Lower leg skin (tissue), 4 donors: ENCODE measurements at regions not wholly inside any gene's neighbourhood (a gene's known extent, or its start where the extent isn't known, plus 50 kb on each side); places are given as distances from the start of the nearest gene placed in this dataset.
"Not testable (repeated sequence)": the region's sequence is repeated elsewhere in the genome, so short reads cannot be mapped to it uniquely, and the experiment has no call there.

Experiments used
- DNase-seq, 2 donors: peaks; one replicate each; pipeline ENCODE4 v3.0.0-alpha.2; 2019; ENCODE audit warnings: low spot score in 2 of 2
- H3K4me3 ChIP-seq: fragments of 200-600 bp; sonication (generic); 2 replicates; pipeline ENCODE4 v1.5.1; 2017; ENCODE audit warnings: mild to moderate bottlenecking, low read depth; ENCODE audit not compliant: poor library complexity, severe bottlenecking
- POLR2A ChIP-seq, 2 donors: fragments of 450-650 bp; IDR thresholded peaks; one replicate each; pipeline ENCODE4 v1.6.1; 2016 to 2017; ENCODE audit warnings: antibody characterized with exemption in 2 of 2, mild to moderate bottlenecking in 1 of 2, moderate library complexity in 1 of 2
- WGBS, 2 donors: methylation state at CpG; one replicate each; pipeline ENCODE4 v1.1.5; 2018; 5-methylcytosine and 5-hydroxymethylcytosine counted together
- intact Hi-C: fragments of 100-400 bp; cut with DNase I; formaldehyde crosslinking; loops from one replicate; pipeline ENCODE4 v1.15.0; 2023; ENCODE audit warnings: low total_unique reads
- TF ChIP-seq, protein P1 (sequence below), 3 donors: fragments of 450-650 bp; IDR thresholded peaks; one replicate each; pipeline ENCODE4 v1.5.1; 2016; ENCODE audit warnings: antibody characterized with exemption in 3 of 3, mild to moderate bottlenecking in 3 of 3, moderate library complexity in 2 of 3

DNA sequence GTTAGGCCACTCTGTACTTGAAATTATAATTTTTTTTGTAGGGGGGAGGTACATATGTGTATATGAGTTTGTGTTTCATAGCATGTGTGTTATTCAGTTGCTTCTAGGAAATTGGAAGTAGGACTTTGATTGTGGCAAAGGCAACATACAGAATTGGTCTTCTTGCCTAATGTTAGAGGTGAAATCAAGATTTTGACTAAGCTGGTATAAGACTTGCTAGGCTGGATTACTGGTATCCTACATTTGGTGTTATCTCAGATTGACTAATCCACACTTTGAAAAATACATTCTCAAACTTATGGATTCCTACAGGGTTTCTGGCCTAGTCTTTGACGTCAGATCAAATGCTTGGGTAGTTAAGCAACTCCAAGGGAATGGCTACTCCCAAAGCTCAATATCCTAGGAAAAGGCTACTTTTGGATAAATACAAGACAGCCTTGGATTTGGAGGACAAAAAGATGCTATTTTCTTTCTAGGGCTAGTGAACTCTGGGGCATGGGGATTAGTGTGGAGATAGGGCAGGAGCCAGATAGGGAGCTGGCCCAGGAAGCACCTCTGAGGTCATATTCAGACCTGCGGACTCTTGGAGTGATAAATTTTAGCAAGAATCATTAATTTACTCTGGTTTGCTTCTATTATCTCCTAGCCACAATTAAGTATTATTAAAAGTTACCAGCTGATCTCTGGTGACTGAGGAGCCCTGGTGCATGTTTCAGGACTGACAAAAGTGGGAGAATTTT is 144.0 kb upstream of the RPS23 start:
- WGBS, 2 donors: 65 to 83% methylated on average over 2 of the region's 2 CpGs
- no peak overlapping the region for H3K4me3 ChIP-seq
- no peak for DNase-seq
- intact Hi-C loops: no loop called here
- TF ChIP-seq, protein P1, sequence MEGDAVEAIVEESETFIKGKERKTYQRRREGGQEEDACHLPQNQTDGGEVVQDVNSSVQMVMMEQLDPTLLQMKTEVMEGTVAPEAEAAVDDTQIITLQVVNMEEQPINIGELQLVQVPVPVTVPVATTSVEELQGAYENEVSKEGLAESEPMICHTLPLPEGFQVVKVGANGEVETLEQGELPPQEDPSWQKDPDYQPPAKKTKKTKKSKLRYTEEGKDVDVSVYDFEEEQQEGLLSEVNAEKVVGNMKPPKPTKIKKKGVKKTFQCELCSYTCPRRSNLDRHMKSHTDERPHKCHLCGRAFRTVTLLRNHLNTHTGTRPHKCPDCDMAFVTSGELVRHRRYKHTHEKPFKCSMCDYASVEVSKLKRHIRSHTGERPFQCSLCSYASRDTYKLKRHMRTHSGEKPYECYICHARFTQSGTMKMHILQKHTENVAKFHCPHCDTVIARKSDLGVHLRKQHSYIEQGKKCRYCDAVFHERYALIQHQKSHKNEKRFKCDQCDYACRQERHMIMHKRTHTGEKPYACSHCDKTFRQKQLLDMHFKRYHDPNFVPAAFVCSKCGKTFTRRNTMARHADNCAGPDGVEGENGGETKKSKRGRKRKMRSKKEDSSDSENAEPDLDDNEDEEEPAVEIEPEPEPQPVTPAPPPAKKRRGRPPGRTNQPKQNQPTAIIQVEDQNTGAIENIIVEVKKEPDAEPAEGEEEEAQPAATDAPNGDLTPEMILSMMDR (IDR thresholded peaks at IDR 0.05): no peak
- no peak for TF ChIP-seq POLR2A (IDR thresholded peaks at IDR 0.05)

DNA sequence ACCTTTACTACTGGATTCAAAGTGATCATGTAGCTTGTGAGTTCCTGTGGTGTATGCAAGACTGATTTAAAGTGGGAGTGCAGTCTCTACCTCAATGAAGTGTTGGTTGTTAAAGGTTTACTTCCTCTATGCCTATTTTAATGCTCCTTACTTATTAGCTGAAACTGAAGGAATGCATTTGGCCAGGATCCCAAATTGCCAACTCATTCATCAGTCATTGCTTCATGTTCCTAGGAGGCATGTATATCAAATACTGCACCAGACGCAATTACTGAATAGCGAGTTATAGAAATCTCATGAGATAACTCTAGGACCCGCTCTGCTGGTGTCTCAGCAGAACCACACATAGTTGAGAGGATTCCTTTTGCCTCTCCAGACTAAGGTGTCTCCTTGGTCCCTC is 143.0 kb upstream of the RPS23 start:
- TF ChIP-seq, protein P1 (IDR thresholded peaks at IDR 0.05): no peak
- no peak for TF ChIP-seq POLR2A (IDR thresholded peaks at IDR 0.05)
- H3K4me3 ChIP-seq: no peak overlapping the region
- DNase-seq: no peak
- intact Hi-C loops: no loop called here
- 62 to 78% methylated on average over 3 of the region's 3 CpGs for WGBS, 2 donors

DNA sequence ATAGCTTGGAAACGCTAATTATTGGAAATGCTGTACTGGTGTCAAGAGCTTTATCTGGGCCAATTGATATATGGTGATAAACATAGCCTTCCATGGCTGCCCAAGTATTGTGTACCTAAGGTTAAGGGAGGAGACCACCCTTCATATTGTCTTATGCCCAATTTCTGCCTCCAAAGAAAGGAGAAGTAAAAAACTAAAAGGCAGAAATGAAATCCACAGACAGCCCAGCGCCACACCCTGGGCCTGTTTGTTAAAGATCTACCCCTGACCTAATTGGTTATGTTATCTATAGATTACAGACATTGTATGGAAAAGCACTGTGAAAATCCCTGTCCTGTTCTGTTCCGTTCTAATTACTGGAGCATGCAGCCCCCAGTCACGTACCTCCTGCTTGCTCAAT is 142.4 kb upstream of the RPS23 start:
- DNase-seq, H3K4me3 ChIP-seq, intact Hi-C loops: not testable (repeated sequence)
- 83 to 84% methylated on average over 4 of the region's 4 CpGs for WGBS, 2 donors

DNA sequence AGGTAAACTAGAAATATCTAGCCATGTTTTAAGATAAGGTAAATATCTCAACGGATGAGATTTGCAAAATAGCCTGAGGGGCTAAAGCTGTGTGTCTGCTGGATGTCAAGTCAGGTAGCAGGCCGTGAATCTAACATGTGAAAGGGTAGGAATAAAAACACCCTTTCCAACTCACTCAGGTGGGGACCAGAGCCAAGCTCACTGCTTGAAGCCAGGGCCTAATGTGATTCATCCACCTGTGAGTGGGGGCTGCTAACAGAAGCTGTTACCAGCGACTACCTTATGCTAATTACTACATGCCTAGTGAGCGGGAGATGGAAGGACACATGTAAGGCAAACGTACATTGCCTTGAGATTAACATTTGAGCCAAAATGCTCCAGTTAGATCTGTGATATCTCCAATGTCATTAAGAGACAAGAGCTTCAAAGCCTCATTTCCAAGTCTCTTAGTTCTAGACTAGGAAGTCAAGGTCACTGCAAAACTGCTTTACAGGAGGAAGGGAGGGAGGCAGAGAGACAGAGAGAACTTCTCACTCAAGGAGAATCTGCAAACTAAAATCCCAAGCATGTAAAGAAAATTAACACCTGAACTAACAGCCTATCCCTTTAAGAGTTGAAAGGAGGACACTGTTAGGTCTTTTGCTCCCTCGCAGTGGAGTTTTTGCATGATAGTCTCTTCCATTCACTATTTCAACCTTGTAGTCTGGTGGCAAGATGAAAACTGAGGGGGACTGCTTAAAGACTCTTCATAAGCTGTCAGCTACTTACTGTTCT is 141.6 kb upstream of the RPS23 start:
- no peak overlapping the region for H3K4me3 ChIP-seq
- intact Hi-C loops: no loop called here
- DNase-seq: no peak
- 55 to 56% methylated on average over 6 of the region's 6 CpGs for WGBS, 2 donors
- TF ChIP-seq POLR2A (IDR thresholded peaks at IDR 0.05): no peak
- TF ChIP-seq, protein P1 (IDR thresholded peaks at IDR 0.05): no peak

DNA sequence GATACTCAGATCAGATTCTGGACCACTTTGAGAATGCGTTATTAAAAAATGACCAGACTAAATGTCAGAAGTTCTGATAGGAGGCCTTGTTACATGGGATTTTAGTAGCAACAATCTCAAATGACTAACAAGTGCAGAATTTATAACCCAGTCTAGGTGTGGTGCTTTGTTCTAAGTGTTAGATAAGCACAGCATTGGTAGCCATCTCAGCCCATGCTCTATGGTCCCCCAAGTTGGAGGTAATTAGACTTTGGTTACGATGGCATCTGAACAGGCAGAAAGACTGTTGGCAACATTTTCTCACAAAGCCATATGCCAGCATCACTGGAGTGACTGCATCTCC is 140.4 kb upstream of the RPS23 start:
- intact Hi-C loops: no loop called here
- no peak overlapping the region for H3K4me3 ChIP-seq
- TF ChIP-seq POLR2A (IDR thresholded peaks at IDR 0.05): no peak
- TF ChIP-seq, protein P1 (IDR thresholded peaks at IDR 0.05): no peak
- 35 to 47% methylated on average over 2 of the region's 2 CpGs for WGBS, 2 donors
- no peak for DNase-seq

DNA sequence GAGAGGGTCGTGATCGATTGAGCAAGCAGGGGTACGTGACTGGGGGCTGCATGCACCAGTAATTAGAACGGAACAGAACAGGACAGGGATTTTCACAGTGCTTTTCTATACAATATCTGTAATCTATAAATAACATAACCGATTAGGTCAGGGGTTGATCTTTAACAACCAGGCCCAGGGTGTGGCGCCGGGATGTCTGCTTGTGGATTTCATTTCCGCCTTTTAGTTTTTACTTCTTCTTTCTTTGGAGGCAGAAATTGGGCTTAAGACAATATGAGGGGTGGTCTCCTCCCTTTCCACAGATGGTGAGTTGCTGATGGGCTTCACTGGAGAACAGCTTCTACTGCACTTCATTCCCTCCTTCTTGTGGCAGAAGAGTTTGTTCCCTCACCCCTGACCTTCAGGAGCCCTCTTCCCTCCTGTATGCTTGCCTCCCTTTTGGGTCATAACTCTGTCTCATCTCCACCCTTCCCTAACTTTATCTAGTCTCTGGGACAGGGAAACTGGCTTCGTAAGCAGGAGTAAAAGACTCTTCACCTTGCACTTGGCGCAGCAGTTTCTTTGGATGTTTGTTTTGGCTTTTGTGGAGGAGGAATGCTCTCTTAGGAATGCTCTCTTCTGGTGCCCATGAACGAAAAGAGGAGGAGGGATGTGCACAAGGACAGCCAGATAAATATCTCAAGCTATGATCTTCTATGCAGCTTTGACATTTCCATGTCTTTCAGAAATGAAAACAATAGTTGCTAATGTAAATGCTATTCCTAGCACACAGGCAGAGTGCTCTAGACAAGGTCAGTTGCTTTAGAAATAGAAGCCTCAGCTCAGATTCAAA is 139.8 kb upstream of the RPS23 start:
- no peak for TF ChIP-seq POLR2A (IDR thresholded peaks at IDR 0.05)
- WGBS, 2 donors: 83 to 84% methylated on average over 11 of the region's 11 CpGs
- intact Hi-C loops: no loop called here
- no peak for DNase-seq
- H3K4me3 ChIP-seq: no peak overlapping the region
